CD8-positive, alpha-beta memory T cell (primary cell): ENCODE measurements at regions not wholly inside any gene's neighbourhood (a gene's known extent, or its start where the extent isn't known, plus 50 kb on each side); places are given as distances from the start of the nearest gene placed in this dataset.

Experiments used
- CTCF ChIA-PET: fragments of 350-600 bp; sonication (Branson Sonifier 250); formaldehyde crosslinking; loops from one replicate; lab custom pipeline; 2021; ENCODE audit warnings: antibody characterized with exemption; lab: Charles Lee
- POLR2A ChIA-PET: fragments of 350-600 bp; sonication (Branson Sonifier 250); formaldehyde crosslinking; loops from one replicate; lab custom pipeline; 2021; ENCODE audit warnings: antibody characterized with exemption; lab: Charles Lee
- DNase-seq, 5 donors: peaks; one replicate each; pipeline versions ENCODE4 v3.0.0 to v3.0.0-alpha.2; 2020 to 2022; ENCODE audit warnings: mixed read lengths in 1 of 5
- H3K27ac ChIP-seq: one replicate; pipeline ENCODE4 v1.7.0; 2013; ENCODE audit warnings: low read depth, mild to moderate bottlenecking, low read length, moderate library complexity
- H3K27me3 ChIP-seq: 2 replicates; pipeline ENCODE4 v1.7.0; 2013; ENCODE audit warnings: low read length, mild to moderate bottlenecking; ENCODE audit not compliant: insufficient read depth, poor library complexity, severe bottlenecking
- H3K36me3 ChIP-seq: 2 replicates; pipeline ENCODE4 v1.7.0; 2013; ENCODE audit warnings: mild to moderate bottlenecking, low read length, moderate library complexity; ENCODE audit not compliant: insufficient read depth
- H3K4me1 ChIP-seq: 2 replicates; pipeline ENCODE4 v1.7.0; 2013; ENCODE audit warnings: mild to moderate bottlenecking, low read length, moderate library complexity; ENCODE audit not compliant: insufficient read depth
- H3K4me3 ChIP-seq: 2 replicates; pipeline ENCODE4 v1.7.0; 2013; ENCODE audit warnings: mild to moderate bottlenecking, low read length
- H3K9me3 ChIP-seq: 2 replicates; pipeline ENCODE4 v1.7.0; 2013; ENCODE audit warnings: mild to moderate bottlenecking, low read length
- H3K27ac Mint-ChIP-seq, 8 donors: one replicate each; pipeline ENCODE4 v1.8.0; 2020 to 2021; ENCODE audit warnings: mixed read lengths in 8 of 8, mild to moderate bottlenecking in 6 of 8, inconsistent platforms in 3 of 8, moderate library complexity in 3 of 8
- H3K27me3 Mint-ChIP-seq, 2 donors: one replicate each; pipeline ENCODE4 v1.8.0; 2020 to 2021; ENCODE audit warnings: mixed read lengths in 2 of 2, mild to moderate bottlenecking in 1 of 2, moderate library complexity in 1 of 2
- H3K36me3 Mint-ChIP-seq, 3 donors: one replicate each; pipeline ENCODE4 v1.8.0; 2020 to 2021; ENCODE audit warnings: mixed read lengths in 3 of 3, inconsistent platforms in 1 of 3, mild to moderate bottlenecking in 1 of 3
- H3K4me1 Mint-ChIP-seq, 3 donors: one replicate each; pipeline ENCODE4 v1.8.0; 2020 to 2021; ENCODE audit warnings: mixed read lengths in 3 of 3, inconsistent platforms in 1 of 3, mild to moderate bottlenecking in 1 of 3
- H3K4me3 Mint-ChIP-seq, 7 donors: one replicate each; pipeline ENCODE4 v1.8.0; 2020 to 2021; ENCODE audit warnings: mixed read lengths in 7 of 7, mild to moderate bottlenecking in 6 of 7, moderate library complexity in 4 of 7, inconsistent platforms in 2 of 7
- H3K9me3 Mint-ChIP-seq, 5 donors: one replicate each; pipeline ENCODE4 v1.8.0; 2020 to 2022; ENCODE audit warnings: mixed read lengths in 5 of 5, mild to moderate bottlenecking in 3 of 5, moderate library complexity in 2 of 5, inconsistent platforms in 1 of 5

- Histone ChIP-seq H3K36me3 (no peaks in the 10 kb centered on the region), H3K4me1 (no peaks in the 10 kb centered on the region), H3K27me3 (no peaks in the 10 kb centered on the region), H3K4me3 (no peak overlapping the region), H3K9me3 (no peaks in the 10 kb centered on the region), H3K27ac (no peak overlapping the region)
- ChIA-PET CTCF (no interaction called here), POLR2A (no interaction called here)
- peaks cover 1 to 5% (median 4%) of the 10 kb centered on the region in 5 donors for H3K9me3 Mint-ChIP-seq
- H3K27ac Mint-ChIP-seq = no peak overlapping the region
- no peaks in the 10 kb centered on the region for H3K4me1 Mint-ChIP-seq
- no peak overlapping the region for H3K4me3 Mint-ChIP-seq
- H3K36me3 Mint-ChIP-seq = peaks cover 0 to 2% (median 0%) of the 10 kb centered on the region in 3 donors
- peaks cover 3 to 4% of the 10 kb centered on the region in 2 donors for H3K27me3 Mint-ChIP-seq
- no peak for DNase-seq
These were observed 179.9 kb upstream of the CADM1 start for GRCh38 chr11:115684135-115684534.

- H3K9me3 ChIP-seq = no peaks in the 10 kb centered on the region
- no peaks in the 10 kb centered on the region for H3K36me3 ChIP-seq
- Mint-ChIP-seq H3K9me3 (peaks cover 0 to 5% (median 4%) of the 10 kb centered on the region in 5 donors), H3K4me3 (no peak overlapping the region), H3K27me3 (peaks cover 3 to 9% of the 10 kb centered on the region in 2 donors), H3K27ac (peak overlapping the region in 1 of 8 donors; percentile 16), H3K36me3 (peaks cover 0 to 2% (median 0%) of the 10 kb centered on the region in 3 donors), H3K4me1 (no peaks in the 10 kb centered on the region)
- ChIA-PET CTCF (no interaction called here), POLR2A (no interaction called here)
- H3K27ac ChIP-seq = no peak overlapping the region
- H3K4me3 ChIP-seq = no peak overlapping the region
- no peaks in the 10 kb centered on the region for H3K27me3 ChIP-seq
- H3K4me1 ChIP-seq = no peaks in the 10 kb centered on the region
- DNase-seq = no peak
These were observed 178.7 kb upstream of the CADM1 start for GRCh38 chr11:115682888-115683287.

GRCh38 chr11:115682101-115682500 lies 177.9 kb upstream of the CADM1 start:
- no peak overlapping the region for H3K4me3 ChIP-seq
- Mint-ChIP-seq H3K4me3 (no peak overlapping the region), H3K27me3 (peaks cover 3 to 11% of the 10 kb centered on the region in 2 donors), H3K9me3 (peaks cover 0 to 5% (median 4%) of the 10 kb centered on the region in 5 donors), H3K36me3 (peaks cover 0 to 2% (median 0%) of the 10 kb centered on the region in 3 donors), H3K27ac (no peak overlapping the region), H3K4me1 (no peaks in the 10 kb centered on the region)
- no peaks in the 10 kb centered on the region for H3K4me1 ChIP-seq
- POLR2A ChIA-PET = no interaction called here
- no peaks in the 10 kb centered on the region for H3K9me3 ChIP-seq
- no peaks in the 10 kb centered on the region for H3K36me3 ChIP-seq
- no peaks in the 10 kb centered on the region for H3K27me3 ChIP-seq
- no peak for DNase-seq
- no peak overlapping the region for H3K27ac ChIP-seq
- CTCF ChIA-PET = no interaction called here

GRCh38 chr11:115679945-115680344 lies 175.7 kb upstream of the CADM1 start:
- Mint-ChIP-seq H3K27ac (no peak overlapping the region), H3K27me3 (peaks cover 3 to 12% of the 10 kb centered on the region in 2 donors), H3K9me3 (peaks cover 0 to 5% (median 0%) of the 10 kb centered on the region in 5 donors), H3K4me3 (no peak overlapping the region), H3K36me3 (no peaks in the 10 kb centered on the region), H3K4me1 (no peaks in the 10 kb centered on the region)
- Histone ChIP-seq H3K36me3 (no peaks in the 10 kb centered on the region), H3K27me3 (no peaks in the 10 kb centered on the region), H3K4me1 (no peaks in the 10 kb centered on the region), H3K4me3 (no peak overlapping the region), H3K27ac (no peak overlapping the region), H3K9me3 (no peaks in the 10 kb centered on the region)
- ChIA-PET CTCF (no interaction called here), POLR2A (no interaction called here)
- DNase-seq = no peak

GRCh38 chr11:115678942-115679341 lies 174.7 kb upstream of the CADM1 start:
- H3K9me3 Mint-ChIP-seq = peaks cover 0 to 5% (median 0%) of the 10 kb centered on the region in 5 donors
- Histone ChIP-seq H3K27ac (no peak overlapping the region), H3K27me3 (no peaks in the 10 kb centered on the region), H3K4me3 (no peak overlapping the region), H3K4me1 (no peaks in the 10 kb centered on the region), H3K9me3 (no peaks in the 10 kb centered on the region), H3K36me3 (no peaks in the 10 kb centered on the region)
- ChIA-PET CTCF (no interaction called here), POLR2A (no interaction called here)
- H3K27ac Mint-ChIP-seq = no peak overlapping the region
- H3K36me3 Mint-ChIP-seq = no peaks in the 10 kb centered on the region
- no peaks in the 10 kb centered on the region for H3K4me1 Mint-ChIP-seq
- no peak overlapping the region for H3K4me3 Mint-ChIP-seq
- peaks cover 3 to 12% of the 10 kb centered on the region in 2 donors for H3K27me3 Mint-ChIP-seq
- no peak for DNase-seq

- Mint-ChIP-seq H3K36me3 (no peaks in the 10 kb centered on the region), H3K4me3 (no peak overlapping the region), H3K9me3 (peaks cover 0 to 5% (median 0%) of the 10 kb centered on the region in 5 donors), H3K27me3 (peaks cover 3 to 12% of the 10 kb centered on the region in 2 donors), H3K4me1 (no peaks in the 10 kb centered on the region), H3K27ac (no peak overlapping the region)
- Histone ChIP-seq H3K27me3 (no peaks in the 10 kb centered on the region), H3K36me3 (no peaks in the 10 kb centered on the region), H3K9me3 (no peaks in the 10 kb centered on the region), H3K27ac (no peak overlapping the region), H3K4me3 (no peak overlapping the region), H3K4me1 (no peaks in the 10 kb centered on the region)
- ChIA-PET CTCF (no interaction called here), POLR2A (no interaction called here)
- no peak for DNase-seq
These were observed 173.0 kb upstream of the CADM1 start for GRCh38 chr11:115677190-115677589.

GRCh38 chr11:115676768-115677167 lies 172.6 kb upstream of the CADM1 start:
- H3K27ac ChIP-seq = no peak overlapping the region
- H3K4me1 Mint-ChIP-seq = no peaks in the 10 kb centered on the region
- H3K4me3 Mint-ChIP-seq = no peak overlapping the region
- H3K9me3 Mint-ChIP-seq = peaks cover 0 to 5% (median 0%) of the 10 kb centered on the region in 5 donors
- POLR2A ChIA-PET = no interaction called here
- DNase-seq = no peak
- no peak overlapping the region for H3K27ac Mint-ChIP-seq
- no peak overlapping the region for H3K4me3 ChIP-seq
- no peaks in the 10 kb centered on the region for H3K9me3 ChIP-seq
- no peaks in the 10 kb centered on the region for H3K36me3 Mint-ChIP-seq
- H3K4me1 ChIP-seq = no peaks in the 10 kb centered on the region
- H3K36me3 ChIP-seq = no peaks in the 10 kb centered on the region
- CTCF ChIA-PET = no interaction called here
- H3K27me3 Mint-ChIP-seq = peaks cover 3 to 12% of the 10 kb centered on the region in 2 donors
- no peaks in the 10 kb centered on the region for H3K27me3 ChIP-seq

GRCh38 chr11:115676206-115676605 lies 172.0 kb upstream of the CADM1 start:
- H3K9me3 ChIP-seq = no peaks in the 10 kb centered on the region
- no peak overlapping the region for H3K4me3 ChIP-seq
- Mint-ChIP-seq H3K27me3 (peaks cover 3 to 12% of the 10 kb centered on the region in 2 donors), H3K27ac (no peak overlapping the region), H3K4me1 (no peaks in the 10 kb centered on the region), H3K4me3 (no peak overlapping the region), H3K36me3 (no peaks in the 10 kb centered on the region), H3K9me3 (peaks cover 0 to 5% (median 0%) of the 10 kb centered on the region in 5 donors)
- no peaks in the 10 kb centered on the region for H3K36me3 ChIP-seq
- DNase-seq = no peak
- no peaks in the 10 kb centered on the region for H3K27me3 ChIP-seq
- POLR2A ChIA-PET = no interaction called here
- no peaks in the 10 kb centered on the region for H3K4me1 ChIP-seq
- CTCF ChIA-PET = no interaction called here
- H3K27ac ChIP-seq = no peak overlapping the region
